ENCODE measurements at regions not wholly inside any gene's neighbourhood (a gene's known extent, or its start where the extent isn't known, plus 50 kb on each side); places are given as distances from the start of the nearest gene placed in this dataset.

- DNase-seq (ENCODE audit: low spot score) = no peak
Measured at GRCh38 chr2:120917886-120918285, 182.2 kb downstream of the GLI2 start.

GRCh38 chr2:120919216-120919615 lies 183.5 kb downstream of the GLI2 start:
- no peak for DNase-seq (ENCODE audit: low spot score)

DNA sequence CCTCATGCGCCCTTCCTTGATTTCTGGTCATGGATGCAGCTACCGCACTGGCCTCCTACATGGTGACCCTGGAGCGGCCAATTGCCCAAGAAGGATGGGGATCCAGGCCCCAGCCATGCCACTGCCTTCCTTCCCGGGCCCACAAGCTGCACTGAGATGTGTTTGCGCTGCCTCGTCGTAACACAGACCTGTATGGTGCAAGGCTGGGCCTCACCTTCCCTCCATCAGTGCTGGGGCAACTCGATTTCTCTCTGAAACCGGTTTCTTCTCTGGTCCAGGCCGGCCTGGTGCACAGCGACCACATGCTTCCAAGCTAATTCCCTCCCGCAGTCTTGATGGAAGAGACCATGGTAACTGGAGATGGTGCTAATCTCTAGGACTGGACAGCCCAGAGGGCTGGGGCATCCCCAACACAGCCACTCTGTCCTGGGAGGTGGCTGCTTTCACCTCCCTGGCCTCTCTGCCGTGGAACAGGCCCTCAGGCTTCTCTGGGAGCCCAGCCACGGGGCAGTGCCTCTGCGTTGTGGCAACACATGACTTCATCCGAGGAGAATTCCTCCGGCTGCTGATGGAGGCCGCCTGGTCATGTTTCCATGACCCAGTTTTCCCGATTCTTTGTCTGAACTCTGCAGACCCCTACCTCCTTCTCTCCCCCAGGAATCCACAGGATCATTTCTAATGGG lies 184.2 kb downstream of the GLI2 start:
- peak; percentile 92 for DNase-seq (ENCODE audit: low spot score)

GRCh38 chr2:120920454-120921148 lies 184.9 kb downstream of the GLI2 start:
- DNase-seq (ENCODE audit: low spot score) = peak; percentile 53

GRCh38 chr2:120921457-120921856 lies 185.8 kb downstream of the GLI2 start:
- DNase-seq (ENCODE audit: low spot score) = no peak

- DNase-seq (ENCODE audit: low spot score) = no peak
Measured at GRCh38 chr2:120922571-120923332, 187.1 kb downstream of the GLI2 start.

GRCh38 chr2:120923426-120923825 lies 187.8 kb downstream of the GLI2 start:
- DNase-seq (ENCODE audit: low spot score) = no peak

GRCh38 chr2:120924924-120925323 lies 189.3 kb downstream of the GLI2 start:
- DNase-seq (ENCODE audit: low spot score) = no peak

DNA sequence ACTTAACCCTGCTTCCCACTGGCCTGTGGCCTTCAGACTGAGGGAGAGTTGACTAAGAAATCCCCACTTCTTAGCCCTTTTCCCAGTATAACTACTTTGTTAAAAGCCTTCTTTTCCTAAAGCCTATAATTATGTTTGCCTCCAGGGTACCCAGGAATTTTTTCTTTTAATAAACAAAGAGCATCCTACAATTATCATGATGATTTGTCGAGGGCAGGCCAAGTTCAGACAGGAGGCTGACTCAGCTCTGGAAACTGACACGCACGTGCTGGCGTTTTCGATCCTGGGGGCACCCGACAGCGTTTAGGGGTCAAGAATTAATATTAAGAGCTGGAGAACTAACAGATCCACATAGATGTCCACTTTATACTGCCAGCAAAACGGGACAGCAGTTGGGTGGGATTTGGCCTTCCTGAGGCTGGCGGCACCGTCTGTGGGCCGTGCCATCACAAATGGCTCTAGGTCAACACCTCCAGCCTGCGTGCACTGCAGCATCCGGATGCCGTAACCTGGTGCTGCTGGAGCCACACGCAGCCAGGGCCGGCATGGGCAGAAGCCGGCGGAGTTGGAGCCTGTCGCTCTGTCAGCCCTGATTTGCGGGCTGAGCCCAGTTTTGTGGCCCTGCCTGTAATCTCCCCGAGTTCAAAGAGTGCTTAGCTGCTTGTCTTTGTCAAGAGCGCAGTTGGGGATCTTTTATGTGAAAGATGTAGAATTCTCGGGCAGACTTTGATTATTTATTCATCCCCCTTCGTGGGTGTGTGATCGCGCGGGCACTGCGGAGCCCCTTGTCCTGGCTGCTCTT lies 191.0 kb downstream of the GLI2 start:
- DNase-seq (ENCODE audit: low spot score) = no peak

DNA sequence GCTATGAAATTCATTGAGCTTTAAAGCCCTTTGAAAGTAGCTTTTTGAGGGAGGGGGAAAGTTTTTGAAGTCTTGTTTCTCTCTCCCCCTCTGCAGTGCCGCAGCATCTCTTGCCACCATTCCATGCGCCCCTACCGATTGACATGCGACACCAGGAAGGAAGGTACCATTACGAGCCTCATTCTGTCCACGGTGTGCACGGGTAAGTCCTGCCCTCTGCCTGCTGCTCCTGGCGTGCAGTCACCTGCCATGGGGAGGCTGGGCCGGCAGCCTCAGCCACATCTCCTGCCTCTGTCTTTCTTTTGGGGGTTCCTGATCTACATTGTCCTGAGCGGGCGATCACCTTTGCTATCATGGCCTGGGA lies 191.6 kb downstream of the GLI2 start:
- no peak for DNase-seq (ENCODE audit: low spot score)

DNA sequence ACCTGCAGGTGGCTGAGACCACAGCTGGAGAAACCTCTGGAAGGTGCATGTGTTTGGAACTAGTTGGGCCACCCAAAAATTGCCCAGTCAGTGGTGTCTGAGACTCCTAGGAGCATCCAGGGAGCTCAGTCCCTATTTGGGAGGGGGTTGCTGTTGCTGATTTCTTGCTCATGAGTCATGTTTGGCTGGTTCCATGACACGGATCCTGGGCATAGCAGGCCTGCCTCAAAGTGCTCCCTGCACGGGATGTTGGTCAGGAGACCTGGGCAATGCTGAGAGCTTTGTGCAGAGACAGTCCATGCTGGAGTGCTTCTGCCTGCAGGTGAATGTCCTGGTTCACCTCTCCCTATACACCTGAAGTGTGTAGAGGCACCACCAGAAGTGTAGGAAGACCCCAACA lies 194.2 kb downstream of the GLI2 start:
- DNase-seq (ENCODE audit: low spot score) = peak; percentile 59

GRCh38 chr2:120930236-120930635 lies 194.6 kb downstream of the GLI2 start:
- DNase-seq (ENCODE audit: low spot score) = no peak

GRCh38 chr2:120930864-120931263 lies 195.2 kb downstream of the GLI2 start:
- no peak for DNase-seq (ENCODE audit: low spot score)

GRCh38 chr2:120932472-120932871 lies 196.8 kb downstream of the GLI2 start:
- DNase-seq (ENCODE audit: low spot score) = no peak

- DNase-seq (ENCODE audit: low spot score) = no peak
Measured at GRCh38 chr2:120932881-120933280, 197.2 kb downstream of the GLI2 start.

GRCh38 chr2:120933693-120934573 lies 198.3 kb downstream of the GLI2 start:
- no peak for DNase-seq (ENCODE audit: low spot score)

GRCh38 chr2:120934574-120935338 lies 199.1 kb downstream of the GLI2 start:
- DNase-seq (ENCODE audit: low spot score) = peak; percentile 92

GRCh38 chr2:120935339-120936313 lies 200.0 kb downstream of the GLI2 start:
- DNase-seq (ENCODE audit: low spot score) = peak; percentile 61
